ENCODE measurements at regions not wholly inside any gene's neighbourhood (a gene's known extent, or its start where the extent isn't known, plus 50 kb on each side); places are given as distances from the start of the nearest gene placed in this dataset.

- no peak overlapping the region for H2AFZ ChIP-seq (ENCODE audit: low read length)
- no peaks in the 10 kb centered on the region for H3K9me3 ChIP-seq (ENCODE audit: low read depth, low read length)
- no peaks in the 10 kb centered on the region for H4K20me1 ChIP-seq (ENCODE audit: insufficient read depth, low read length)
- H3K4me2 ChIP-seq (ENCODE audit: insufficient read depth, low read length), result no peak overlapping the region
- DNase-seq (ENCODE audit: insufficient read length, low spot score, missing footprints), result no peak
- no peak overlapping the region for H3K27ac ChIP-seq (ENCODE audit: low read depth, low read length)
- no peak for TF ChIP-seq CTCF (IDR thresholded peaks at IDR 0.05; ENCODE audit: extremely low read depth, low read depth, low read length)
- H3K4me1 ChIP-seq (ENCODE audit: insufficient read depth, low read length), result no peaks in the 10 kb centered on the region
- no peaks in the 10 kb centered on the region for H3K36me3 ChIP-seq (ENCODE audit: insufficient read depth, low read length)
- no peaks in the 10 kb centered on the region for H3K79me2 ChIP-seq (ENCODE audit: insufficient read depth, low read length)
- no peak overlapping the region for H3K4me3 ChIP-seq (ENCODE audit: insufficient read depth, low read length)
- H3K27me3 ChIP-seq (ENCODE audit: insufficient read depth, low read length), result no peaks in the 10 kb centered on the region
Observed at GRCh38 chr7:109331423-109331822, 761.7 kb downstream of the DNAJB9 start.

- no peak for TF ChIP-seq CTCF (IDR thresholded peaks at IDR 0.05; ENCODE audit: extremely low read depth, low read depth, low read length)
- no peaks in the 10 kb centered on the region for H3K27me3 ChIP-seq (ENCODE audit: insufficient read depth, low read length)
- H3K9me3 ChIP-seq (ENCODE audit: low read depth, low read length), result no peaks in the 10 kb centered on the region
- H3K4me3 ChIP-seq (ENCODE audit: insufficient read depth, low read length), result no peak overlapping the region
- H4K20me1 ChIP-seq (ENCODE audit: insufficient read depth, low read length), result no peaks in the 10 kb centered on the region
- no peak overlapping the region for H2AFZ ChIP-seq (ENCODE audit: low read length)
- H3K4me2 ChIP-seq (ENCODE audit: insufficient read depth, low read length), result no peak overlapping the region
- H3K36me3 ChIP-seq (ENCODE audit: insufficient read depth, low read length), result no peaks in the 10 kb centered on the region
- no peak overlapping the region for H3K27ac ChIP-seq (ENCODE audit: low read depth, low read length)
- no peaks in the 10 kb centered on the region for H3K79me2 ChIP-seq (ENCODE audit: insufficient read depth, low read length)
- DNase-seq (ENCODE audit: insufficient read length, low spot score, missing footprints), result no peak
- no peaks in the 10 kb centered on the region for H3K4me1 ChIP-seq (ENCODE audit: insufficient read depth, low read length)
Observed at GRCh38 chr7:109335951-109336350, 766.3 kb downstream of the DNAJB9 start.

GRCh38 chr7:109336531-109336930 lies 766.9 kb downstream of the DNAJB9 start:
- H3K36me3 ChIP-seq (ENCODE audit: insufficient read depth, low read length), result no peaks in the 10 kb centered on the region
- no peak for DNase-seq (ENCODE audit: insufficient read length, low spot score, missing footprints)
- no peaks in the 10 kb centered on the region for H3K27me3 ChIP-seq (ENCODE audit: insufficient read depth, low read length)
- no peaks in the 10 kb centered on the region for H3K9me3 ChIP-seq (ENCODE audit: low read depth, low read length)
- no peak for TF ChIP-seq CTCF (IDR thresholded peaks at IDR 0.05; ENCODE audit: extremely low read depth, low read depth, low read length)
- H3K27ac ChIP-seq (ENCODE audit: low read depth, low read length), result no peak overlapping the region
- no peaks in the 10 kb centered on the region for H4K20me1 ChIP-seq (ENCODE audit: insufficient read depth, low read length)
- H3K4me3 ChIP-seq (ENCODE audit: insufficient read depth, low read length), result no peak overlapping the region
- no peak overlapping the region for H2AFZ ChIP-seq (ENCODE audit: low read length)
- H3K4me1 ChIP-seq (ENCODE audit: insufficient read depth, low read length), result no peaks in the 10 kb centered on the region
- H3K79me2 ChIP-seq (ENCODE audit: insufficient read depth, low read length), result no peaks in the 10 kb centered on the region
- no peak overlapping the region for H3K4me2 ChIP-seq (ENCODE audit: insufficient read depth, low read length)

GRCh38 chr7:109343678-109344077 lies 774.0 kb downstream of the DNAJB9 start:
- no peak for DNase-seq (ENCODE audit: insufficient read length, low spot score, missing footprints)
- H3K27ac ChIP-seq (ENCODE audit: low read depth, low read length), result no peak overlapping the region
- no peaks in the 10 kb centered on the region for H4K20me1 ChIP-seq (ENCODE audit: insufficient read depth, low read length)
- H3K4me1 ChIP-seq (ENCODE audit: insufficient read depth, low read length), result no peaks in the 10 kb centered on the region
- H3K4me2 ChIP-seq (ENCODE audit: insufficient read depth, low read length), result no peak overlapping the region
- H3K4me3 ChIP-seq (ENCODE audit: insufficient read depth, low read length), result no peak overlapping the region
- no peaks in the 10 kb centered on the region for H3K9me3 ChIP-seq (ENCODE audit: low read depth, low read length)
- H3K36me3 ChIP-seq (ENCODE audit: insufficient read depth, low read length), result no peaks in the 10 kb centered on the region
- H2AFZ ChIP-seq (ENCODE audit: low read length), result no peak overlapping the region
- H3K27me3 ChIP-seq (ENCODE audit: insufficient read depth, low read length), result no peaks in the 10 kb centered on the region
- no peak for TF ChIP-seq CTCF (IDR thresholded peaks at IDR 0.05; ENCODE audit: extremely low read depth, low read depth, low read length)
- no peaks in the 10 kb centered on the region for H3K79me2 ChIP-seq (ENCODE audit: insufficient read depth, low read length)
